LHCN-M2 (cell line): ENCODE measurements at regions not wholly inside any gene's neighbourhood (a gene's known extent, or its start where the extent isn't known, plus 50 kb on each side); places are given as distances from the start of the nearest gene placed in this dataset.
"Not testable (repeated sequence)": the region's sequence is repeated elsewhere in the genome, so short reads cannot be mapped to it uniquely, and the experiment has no call there.

Experiments
- DNase-seq: peaks from one replicate; pipeline ENCODE4 v3.0.0-alpha.2; 2012; ENCODE audit warnings: low read depth

DNA sequence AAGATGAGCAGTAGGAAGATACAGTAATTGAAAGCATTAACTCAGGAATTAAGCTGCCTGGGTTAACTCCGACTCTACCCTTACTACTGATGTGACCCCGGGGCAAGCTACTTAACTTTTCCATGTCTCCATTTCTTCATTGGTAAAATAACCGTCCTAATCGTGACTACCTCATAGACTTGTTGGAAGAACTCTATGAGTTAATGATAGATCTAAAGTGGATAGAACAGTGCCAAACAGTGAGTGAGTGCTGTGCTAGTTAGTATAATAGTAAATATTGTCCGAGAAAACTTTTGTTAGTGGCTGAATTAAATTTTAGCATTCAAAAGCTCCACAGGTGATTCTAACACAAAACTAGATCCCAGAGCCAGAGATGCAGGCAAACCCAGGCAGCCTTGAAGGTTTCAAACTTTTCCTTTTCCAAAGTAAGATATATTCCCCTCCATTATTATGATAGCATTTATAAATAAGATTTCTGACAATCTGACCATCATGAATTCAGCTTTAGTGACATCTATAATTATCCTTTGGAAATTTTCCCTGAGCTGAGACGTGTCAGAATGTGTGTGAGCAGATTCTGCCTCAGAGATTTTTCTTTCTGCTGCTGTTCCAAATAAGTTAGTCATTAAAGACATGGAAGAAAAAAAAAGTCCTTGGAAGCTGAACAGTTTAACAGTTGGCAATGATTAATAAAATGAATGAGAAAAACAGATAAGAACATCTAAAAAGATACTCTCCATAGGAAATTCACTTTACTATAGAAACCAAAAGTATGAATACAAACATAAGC lies 369.5 kb downstream of the PRELID2 start:
- no peak for DNase-seq

DNA sequence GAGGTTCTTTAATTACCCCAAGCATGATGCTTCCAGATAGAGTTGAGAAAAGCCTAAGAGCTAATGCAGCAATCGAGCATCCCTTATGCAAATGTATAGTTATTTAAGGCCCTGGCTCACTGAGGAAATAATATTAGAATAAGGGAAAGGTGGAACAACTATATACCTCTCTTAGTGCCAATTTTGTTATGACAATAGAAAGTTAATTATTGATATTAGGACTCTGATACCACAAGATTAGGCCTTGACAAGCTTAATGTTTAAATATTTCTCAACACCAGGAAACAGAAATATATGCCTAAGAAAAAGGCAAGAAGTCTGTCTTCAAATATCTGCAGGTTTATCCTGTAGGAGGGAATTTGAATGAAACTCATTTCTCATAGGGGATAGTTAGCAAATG lies 371.0 kb downstream of the PRELID2 start:
- no peak for DNase-seq

DNA sequence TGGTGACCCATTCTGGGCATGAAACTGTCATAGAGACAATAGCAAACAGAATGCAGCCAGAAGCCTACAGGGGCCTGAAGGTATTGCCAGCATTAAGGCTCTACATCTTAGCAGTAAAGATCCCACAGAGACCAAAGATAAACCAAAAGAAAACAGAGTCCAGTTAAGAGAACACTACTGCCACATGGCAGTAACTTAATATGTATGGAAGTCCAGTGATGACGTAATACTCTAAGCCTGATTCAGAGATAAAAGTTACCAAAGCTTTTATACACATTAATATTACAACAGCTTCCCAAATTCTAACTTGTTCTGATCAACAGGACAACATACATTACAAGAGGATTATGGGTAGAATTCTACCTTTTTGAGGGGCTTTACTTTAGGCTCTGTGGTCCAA lies 371.5 kb downstream of the PRELID2 start:
- DNase-seq = peak; percentile 47

DNA sequence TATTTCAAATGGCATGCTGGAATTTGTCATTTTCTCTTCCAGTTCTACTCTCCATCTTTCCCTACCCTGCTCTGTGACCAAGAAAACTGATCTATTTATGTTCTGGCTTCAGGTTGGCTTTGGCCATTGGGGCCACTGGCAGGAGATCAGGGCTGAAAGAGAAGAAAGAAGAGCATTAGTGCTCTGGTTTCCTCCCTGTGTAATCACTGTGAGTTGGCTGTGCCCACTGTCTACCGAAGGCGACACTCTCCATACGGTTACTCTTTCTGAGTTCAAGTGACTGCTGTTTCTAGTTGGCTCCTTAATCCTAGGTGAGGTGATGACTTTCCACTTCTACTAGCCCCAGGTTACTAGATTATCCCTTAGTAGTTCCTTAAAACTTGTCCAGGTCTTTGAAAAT lies 372.6 kb downstream of the PRELID2 start:
- no peak for DNase-seq

GRCh38 chr5:145450286-145450885 lies 384.8 kb downstream of the PRELID2 start:
- peak; percentile 53 for DNase-seq

GRCh38 chr5:145449794-145450193 lies 385.3 kb downstream of the PRELID2 start:
- peak; percentile 19 for DNase-seq

GRCh38 chr5:145446875-145447274 lies 388.3 kb downstream of the PRELID2 start:
- not testable (repeated sequence) for DNase-seq

- DNase-seq = no peak
Observed at GRCh38 chr5:145446412-145446811, 388.7 kb downstream of the PRELID2 start.

- DNase-seq = no peak
Observed at GRCh38 chr5:145445027-145445426, 390.1 kb downstream of the PRELID2 start.

DNA sequence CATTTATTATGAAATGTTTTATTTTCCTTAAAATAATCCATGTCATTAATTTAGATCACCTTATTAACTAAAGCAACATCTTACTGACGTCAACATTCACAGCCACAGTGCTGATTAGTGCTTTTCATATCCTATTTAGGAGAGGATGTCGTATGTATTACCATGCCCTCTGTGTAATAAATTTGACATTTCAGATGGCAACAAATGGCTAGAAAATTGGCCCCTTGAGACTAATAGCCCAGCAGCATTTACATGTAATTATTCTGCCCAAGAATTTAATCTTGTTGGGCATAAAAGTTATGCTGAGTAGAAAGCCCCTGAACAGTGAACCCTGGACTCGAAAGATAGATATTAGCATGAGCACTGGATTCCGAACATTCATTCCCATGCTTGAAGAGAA lies 391.2 kb downstream of the PRELID2 start:
- no peak for DNase-seq

- no peak for DNase-seq
Observed at GRCh38 chr5:145443366-145443765, 391.8 kb downstream of the PRELID2 start.

DNA sequence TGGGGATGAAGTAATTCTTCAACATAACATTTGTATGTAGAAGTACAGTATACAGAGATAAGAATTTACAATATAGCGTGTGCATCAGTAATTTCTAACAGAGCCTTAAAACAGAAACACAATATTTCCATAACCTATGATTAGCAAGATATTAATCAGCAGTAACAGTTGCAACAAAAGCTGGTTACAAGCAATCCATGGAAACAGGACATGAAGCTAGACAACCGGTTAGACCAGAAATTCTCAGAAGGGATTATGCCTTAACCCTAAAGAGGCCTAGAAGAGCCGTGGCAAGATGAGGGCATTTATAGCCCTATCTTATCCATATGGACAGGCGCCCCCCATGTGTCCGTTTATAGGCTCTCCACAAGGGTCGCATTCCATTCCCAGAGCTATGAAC lies 392.5 kb downstream of the PRELID2 start:
- DNase-seq = not testable (repeated sequence)

- no peak for DNase-seq
Observed at GRCh38 chr5:145441228-145441627, 393.9 kb downstream of the PRELID2 start.

DNA sequence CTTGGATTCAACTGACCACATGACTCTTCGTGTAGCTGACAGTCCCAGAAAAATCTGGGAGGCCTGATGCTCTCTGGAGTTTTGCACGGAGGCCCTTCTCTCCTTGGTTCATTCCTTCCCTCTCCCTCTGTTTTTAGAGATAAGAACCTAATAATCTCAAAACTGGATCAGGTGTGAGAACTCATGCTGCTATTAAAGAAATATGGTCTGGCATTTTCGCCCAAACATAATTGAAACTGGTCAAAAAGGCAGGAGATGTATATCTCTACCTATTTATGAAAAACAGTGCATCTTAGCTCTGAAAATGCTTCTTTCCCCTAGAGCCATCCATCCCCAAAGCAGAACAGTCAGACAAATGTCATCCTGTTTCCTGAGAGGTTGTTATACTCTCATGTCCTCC lies 397.5 kb downstream of the PRELID2 start:
- DNase-seq = no peak

- no peak for DNase-seq
Observed at GRCh38 chr5:145433077-145433476, 402.1 kb downstream of the PRELID2 start.

- DNase-seq = no peak
Observed at GRCh38 chr5:145429170-145429569, 406.0 kb downstream of the PRELID2 start.

- no peak for DNase-seq
Observed at GRCh38 chr5:145408048-145408341, 427.1 kb downstream of the PRELID2 start.

DNA sequence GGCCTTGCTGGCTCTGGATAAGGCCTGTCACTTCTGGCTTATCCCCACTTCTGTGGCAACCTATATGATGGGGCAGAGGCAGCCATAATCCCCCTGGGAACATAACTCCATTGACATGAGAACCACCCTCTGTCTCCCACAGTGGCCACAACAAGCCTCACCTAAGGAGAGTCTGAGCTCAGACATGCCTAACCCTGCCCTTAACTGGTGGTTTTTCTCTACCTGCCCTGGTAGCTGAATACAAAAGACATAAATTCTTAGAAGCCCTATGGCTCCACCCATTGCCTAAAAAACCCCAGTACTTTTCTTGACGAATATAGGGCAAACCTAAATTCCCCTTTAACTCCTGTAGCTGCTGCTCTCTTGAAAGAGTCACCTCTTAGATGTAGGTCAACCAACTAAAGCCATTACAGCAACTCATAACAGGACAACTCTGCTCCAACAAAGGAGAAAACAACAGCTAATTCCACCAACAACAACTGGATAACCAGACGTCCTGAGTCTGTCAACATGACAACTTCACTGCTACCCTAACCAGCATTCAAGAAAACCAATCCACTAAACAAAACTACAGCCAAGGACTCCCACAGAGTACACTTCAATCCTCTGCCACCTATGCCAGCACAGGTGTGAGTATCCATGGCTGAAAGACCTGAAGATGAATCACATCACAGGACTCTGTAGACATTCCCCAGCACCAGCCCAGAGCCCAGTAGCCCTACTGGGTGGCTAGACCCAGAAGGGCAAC lies 427.7 kb downstream of the PRELID2 start:
- no peak for DNase-seq

DNA sequence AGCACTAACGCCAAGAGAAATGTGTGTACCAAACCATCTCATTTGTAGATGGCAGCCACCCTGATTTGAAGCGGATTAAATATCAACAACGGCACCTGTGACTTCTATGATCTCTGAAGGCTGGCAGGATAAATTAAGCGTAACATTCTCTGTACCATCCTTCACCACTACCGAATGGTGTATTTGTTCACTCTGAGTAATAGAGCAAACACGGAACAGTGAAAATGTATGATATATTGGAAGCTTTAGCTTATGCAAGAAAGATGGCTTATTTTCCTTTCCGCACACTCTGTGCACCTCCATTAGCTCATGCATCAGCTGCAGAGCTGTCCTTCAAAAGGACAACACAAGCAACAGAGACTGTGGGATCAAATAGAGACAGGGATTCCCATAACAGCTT lies 431.1 kb downstream of the PRELID2 start:
- no peak for DNase-seq

GRCh38 chr5:145396888-145397287 lies 438.3 kb downstream of the PRELID2 start:
- no peak for DNase-seq

GRCh38 chr5:145395151-145395550 lies 440.0 kb downstream of the PRELID2 start:
- DNase-seq = not testable (repeated sequence)

GRCh38 chr5:145393426-145393825 lies 441.7 kb downstream of the PRELID2 start:
- peak; percentile 14 for DNase-seq

DNA sequence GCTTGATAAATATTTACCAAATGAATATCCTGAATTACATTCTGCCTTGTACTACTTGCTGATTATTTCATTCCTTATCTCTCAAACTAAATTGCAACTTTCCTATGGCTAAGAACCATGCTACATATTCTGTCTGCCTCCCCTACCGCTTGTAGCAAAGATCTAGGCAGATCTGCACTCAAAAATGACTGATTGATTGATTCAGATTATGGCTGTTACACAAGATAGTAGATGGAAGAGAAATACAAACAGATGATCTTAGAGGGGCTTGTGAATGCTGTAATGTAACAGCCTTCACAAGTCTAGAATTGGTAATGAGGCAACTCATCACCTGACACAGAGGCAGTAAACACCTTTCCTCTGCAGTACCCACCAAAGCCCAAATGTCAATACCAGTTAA lies 446.1 kb downstream of the PRELID2 start:
- no peak for DNase-seq
